ENCODE measurements at regions not wholly inside any gene's neighbourhood (a gene's known extent, or its start where the extent isn't known, plus 50 kb on each side); places are given as distances from the start of the nearest gene placed in this dataset.

GRCh38 chrX:144709841-144710240 lies 537.5 kb upstream of the SPANXN1 start:
- no peak for TF ChIP-seq CTCF (IDR thresholded peaks at IDR 0.05; ENCODE audit: control insufficient read depth, insufficient read depth, low read depth, low read length, missing control alignments)
- DNase-seq (ENCODE audit: low read depth) = no peak
- no peak overlapping the region for H3K4me3 ChIP-seq (ENCODE audit: control insufficient read depth, low read depth, low read length)

GRCh38 chrX:144715337-144715736 lies 532.0 kb upstream of the SPANXN1 start:
- TF ChIP-seq CTCF (IDR thresholded peaks at IDR 0.05; ENCODE audit: control insufficient read depth, insufficient read depth, low read depth, low read length, missing control alignments) = no peak
- H3K4me3 ChIP-seq (ENCODE audit: control insufficient read depth, low read depth, low read length) = no peak overlapping the region
- DNase-seq (ENCODE audit: low read depth) = no peak

GRCh38 chrX:144716187-144716586 lies 531.1 kb upstream of the SPANXN1 start:
- no peak for TF ChIP-seq CTCF (IDR thresholded peaks at IDR 0.05; ENCODE audit: control insufficient read depth, insufficient read depth, low read depth, low read length, missing control alignments)
- H3K4me3 ChIP-seq (ENCODE audit: control insufficient read depth, low read depth, low read length) = no peak overlapping the region
- no peak for DNase-seq (ENCODE audit: low read depth)

- no peak for DNase-seq (ENCODE audit: low read depth)
- no peak for TF ChIP-seq CTCF (IDR thresholded peaks at IDR 0.05; ENCODE audit: control insufficient read depth, insufficient read depth, low read depth, low read length, missing control alignments)
- no peak overlapping the region for H3K4me3 ChIP-seq (ENCODE audit: control insufficient read depth, low read depth, low read length)
Observed at GRCh38 chrX:144717682-144718081, 529.6 kb upstream of the SPANXN1 start.

GRCh38 chrX:144722307-144722706 lies 525.0 kb upstream of the SPANXN1 start:
- no peak overlapping the region for H3K4me3 ChIP-seq (ENCODE audit: control insufficient read depth, low read depth, low read length)
- no peak for DNase-seq (ENCODE audit: low read depth)
- TF ChIP-seq CTCF (IDR thresholded peaks at IDR 0.05; ENCODE audit: control insufficient read depth, insufficient read depth, low read depth, low read length, missing control alignments) = no peak

- no peak for TF ChIP-seq CTCF (IDR thresholded peaks at IDR 0.05; ENCODE audit: control insufficient read depth, insufficient read depth, low read depth, low read length, missing control alignments)
- no peak overlapping the region for H3K4me3 ChIP-seq (ENCODE audit: control insufficient read depth, low read depth, low read length)
- peak; percentile 64 for DNase-seq (ENCODE audit: low read depth)
Observed at GRCh38 chrX:144730471-144730870, 516.8 kb upstream of the SPANXN1 start.

- no peak for DNase-seq (ENCODE audit: low read depth)
- no peak for TF ChIP-seq CTCF (IDR thresholded peaks at IDR 0.05; ENCODE audit: control insufficient read depth, insufficient read depth, low read depth, low read length, missing control alignments)
- no peak overlapping the region for H3K4me3 ChIP-seq (ENCODE audit: control insufficient read depth, low read depth, low read length)
Observed at GRCh38 chrX:144732588-144732987, 514.7 kb upstream of the SPANXN1 start.

All from AG09309 (cell line).